Karpas-422 (cell line): ENCODE measurements at regions not wholly inside any gene's neighbourhood (a gene's known extent, or its start where the extent isn't known, plus 50 kb on each side); places are given as distances from the start of the nearest gene placed in this dataset.

Experiments
- DNase-seq: peaks from one replicate; pipeline ENCODE4 v3.0.0-alpha.2; 2015
- H2AFZ ChIP-seq: fragments of 200-600 bp; sonication (generic); 2 replicates; pipeline ENCODE4 v1.6.1; 2014; ENCODE audit warnings: antibody characterized with exemption, low read length, mixed read lengths
- H3K27ac ChIP-seq: fragments of 200-600 bp; sonication (generic); 2 replicates; pipeline ENCODE4 v1.5.1; 2014; ENCODE audit warnings: mild to moderate bottlenecking, low read length, moderate library complexity
- H3K27me3 ChIP-seq: fragments of 200-600 bp; sonication (generic); 2 replicates; pipeline ENCODE4 v1.6.1; 2014; ENCODE audit warnings: low read length, mixed read lengths
- H3K36me3 ChIP-seq: fragments of 200-600 bp; sonication (generic); 2 replicates; pipeline ENCODE4 v1.6.1; 2014; ENCODE audit warnings: low read length, mixed read lengths; ENCODE audit not compliant: insufficient read depth
- H3K4me1 ChIP-seq: fragments of 200-600 bp; sonication (generic); 2 replicates; pipeline ENCODE4 v1.6.1; 2014; ENCODE audit warnings: mild to moderate bottlenecking, low read length, mixed read lengths
- H3K4me2 ChIP-seq: fragments of 200-600 bp; sonication (generic); 2 replicates; pipeline ENCODE4 v1.6.1; 2014; ENCODE audit warnings: low read length, low read depth, mild to moderate bottlenecking; ENCODE audit not compliant: poor library complexity, severe bottlenecking
- H3K4me3 ChIP-seq: fragments of 200-600 bp; sonication (generic); 2 replicates; pipeline ENCODE4 v1.5.1; 2014; ENCODE audit warnings: mild to moderate bottlenecking, antibody characterized with exemption, low read length, mixed read lengths
- H3K79me2 ChIP-seq: fragments of 200-600 bp; sonication (generic); 2 replicates; pipeline ENCODE4 v1.6.1; 2014; ENCODE audit warnings: mild to moderate bottlenecking, low read length, mixed read lengths
- H3K9ac ChIP-seq: fragments of 200-600 bp; sonication (generic); 2 replicates; pipeline ENCODE4 v1.6.0; 2014; ENCODE audit warnings: low read length
- H3K9me2 ChIP-seq: fragments of 200-600 bp; sonication (generic), shearing (Covaris generic); replicated peaks from 2 replicates; pipeline ENCODE4 v1.6.0; 2014; ENCODE audit warnings: mild to moderate bottlenecking, low read length, moderate library complexity; ENCODE audit not compliant: insufficient read depth
- H3K9me3 ChIP-seq: fragments of 300-700, 200-600 bp; sonication (generic); 2 replicates; pipeline ENCODE4 v1.6.1; 2014; ENCODE audit warnings: low read length, mixed read lengths
- H4K20me1 ChIP-seq: fragments of 200-600 bp; sonication (generic); 2 replicates; pipeline ENCODE4 v1.6.1; 2014; ENCODE audit warnings: mild to moderate bottlenecking, antibody characterized with exemption, low read length, low read depth; ENCODE audit not compliant: insufficient read depth

DNA sequence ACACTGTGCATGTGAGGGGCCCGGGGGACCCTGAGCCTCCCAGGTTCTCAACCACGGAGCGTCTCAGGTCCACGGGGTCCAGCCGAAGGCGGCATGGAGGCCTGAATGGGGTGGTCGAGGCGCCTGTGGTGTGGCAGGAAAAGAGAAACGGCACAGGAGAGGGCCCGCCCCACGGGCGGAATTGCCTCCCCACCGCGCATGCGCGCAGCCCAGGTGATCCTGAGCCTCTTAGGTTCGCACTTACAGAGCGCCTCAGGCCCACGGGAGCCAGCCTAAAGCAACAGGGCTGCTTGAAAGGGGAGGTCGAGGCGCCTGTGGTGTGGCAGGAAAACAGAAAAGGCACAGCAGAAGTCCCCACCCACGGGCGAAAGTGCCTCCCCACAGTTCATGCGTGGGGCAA, 311.0 kb downstream of the ALG10 start:
- no peak overlapping the region for H2AFZ ChIP-seq
- no peak overlapping the region for H3K4me3 ChIP-seq
- H3K36me3 ChIP-seq = no peaks in the 10 kb centered on the region
- no peak overlapping the region for H3K9ac ChIP-seq
- H3K79me2 ChIP-seq = no peaks in the 10 kb centered on the region
- no peaks in the 10 kb centered on the region for H4K20me1 ChIP-seq
- peaks cover 14% of the 10 kb centered on the region; the same call in 1 of the 2 replicates for H3K9me3 ChIP-seq
- no peaks in the 10 kb centered on the region for H3K27me3 ChIP-seq
- H3K4me1 ChIP-seq = no peaks in the 10 kb centered on the region
- H3K9me2 ChIP-seq = no peaks in the 10 kb centered on the region
- no peak overlapping the region for H3K4me2 ChIP-seq
- H3K27ac ChIP-seq = no peak overlapping the region
- DNase-seq = no peak

DNA sequence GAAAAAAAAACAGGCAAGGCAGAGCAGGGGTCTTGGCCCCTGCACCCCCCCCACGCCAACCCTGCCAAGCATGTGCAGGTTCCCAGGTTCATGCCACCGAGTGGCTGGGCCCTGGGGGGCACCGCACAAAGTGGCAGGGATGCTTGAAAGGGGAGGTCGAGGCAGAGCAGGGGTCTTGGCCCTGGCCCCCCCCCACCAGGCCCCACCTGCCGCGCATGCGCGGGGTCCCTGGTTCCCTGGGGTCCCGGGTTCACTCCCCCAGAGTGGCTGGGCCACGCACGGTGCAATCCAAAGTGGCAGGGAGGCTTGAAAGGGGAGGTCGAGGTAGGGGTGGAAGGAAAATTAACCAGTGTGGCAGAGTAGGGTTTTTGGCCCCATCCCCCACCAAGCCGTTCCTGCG, 312.2 kb downstream of the ALG10 start:
- no peaks in the 10 kb centered on the region for H4K20me1 ChIP-seq
- no peak overlapping the region for H3K27ac ChIP-seq
- H3K9ac ChIP-seq = no peak overlapping the region
- no peaks in the 10 kb centered on the region for H3K79me2 ChIP-seq
- DNase-seq = no peak
- H3K4me3 ChIP-seq = no peak overlapping the region
- no peaks in the 10 kb centered on the region for H3K27me3 ChIP-seq
- H3K9me3 ChIP-seq = peaks cover 14% of the 10 kb centered on the region; the same call in 1 of the 2 replicates
- H2AFZ ChIP-seq = no peak overlapping the region
- no peaks in the 10 kb centered on the region for H3K36me3 ChIP-seq
- H3K4me2 ChIP-seq = no peak overlapping the region
- H3K4me1 ChIP-seq = no peaks in the 10 kb centered on the region
- no peaks in the 10 kb centered on the region for H3K9me2 ChIP-seq

DNA sequence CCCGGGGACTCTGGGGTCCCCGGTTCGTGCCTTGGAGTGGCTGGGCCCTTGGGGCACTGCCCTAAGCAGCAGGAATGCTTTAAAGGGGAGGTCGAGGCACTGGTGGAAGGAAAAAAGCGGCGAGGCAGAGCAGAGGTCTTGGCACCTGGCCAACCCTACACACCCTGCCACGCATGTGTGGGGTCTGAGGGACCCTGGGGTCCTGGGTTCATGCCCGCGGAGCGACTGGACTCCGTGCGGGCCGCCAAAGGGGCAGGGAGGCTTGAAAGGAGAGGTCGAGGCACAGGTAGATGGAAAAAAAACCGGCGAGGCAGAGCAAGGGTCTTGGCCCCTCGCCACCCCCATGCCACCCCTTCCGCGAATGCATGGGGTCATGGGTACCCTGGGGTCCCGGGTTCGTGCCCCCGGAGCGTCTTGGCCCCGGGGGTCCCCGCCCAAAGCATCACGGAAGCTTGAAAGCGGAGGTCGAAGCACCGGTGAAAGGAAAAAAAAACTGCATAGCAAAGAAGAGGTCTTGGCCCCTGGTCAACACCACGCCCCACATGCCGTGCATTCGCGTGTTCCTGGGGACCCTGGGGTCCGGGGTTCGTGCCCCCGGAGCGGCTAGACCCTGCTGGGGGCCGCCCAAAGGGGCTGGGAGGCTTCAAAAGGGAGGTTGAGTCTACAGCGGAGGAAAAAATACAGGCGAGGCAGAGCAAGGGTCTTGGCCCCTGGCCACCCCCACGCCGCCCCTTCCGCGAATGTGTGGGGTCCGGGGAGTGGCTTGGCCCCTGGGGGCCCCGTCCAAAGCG, 312.9 kb downstream of the ALG10 start:
- no peaks in the 10 kb centered on the region for H4K20me1 ChIP-seq
- H3K4me1 ChIP-seq = no peaks in the 10 kb centered on the region
- H3K27ac ChIP-seq = no peak overlapping the region
- no peak overlapping the region for H3K4me2 ChIP-seq
- no peaks in the 10 kb centered on the region for H3K9me2 ChIP-seq
- no peaks in the 10 kb centered on the region for H3K27me3 ChIP-seq
- no peak overlapping the region for H3K4me3 ChIP-seq
- no peak for DNase-seq
- peaks cover 14% of the 10 kb centered on the region; the same call in 1 of the 2 replicates for H3K9me3 ChIP-seq
- no peak overlapping the region for H2AFZ ChIP-seq
- H3K9ac ChIP-seq = no peak overlapping the region
- H3K79me2 ChIP-seq = no peaks in the 10 kb centered on the region
- H3K36me3 ChIP-seq = no peaks in the 10 kb centered on the region

DNA sequence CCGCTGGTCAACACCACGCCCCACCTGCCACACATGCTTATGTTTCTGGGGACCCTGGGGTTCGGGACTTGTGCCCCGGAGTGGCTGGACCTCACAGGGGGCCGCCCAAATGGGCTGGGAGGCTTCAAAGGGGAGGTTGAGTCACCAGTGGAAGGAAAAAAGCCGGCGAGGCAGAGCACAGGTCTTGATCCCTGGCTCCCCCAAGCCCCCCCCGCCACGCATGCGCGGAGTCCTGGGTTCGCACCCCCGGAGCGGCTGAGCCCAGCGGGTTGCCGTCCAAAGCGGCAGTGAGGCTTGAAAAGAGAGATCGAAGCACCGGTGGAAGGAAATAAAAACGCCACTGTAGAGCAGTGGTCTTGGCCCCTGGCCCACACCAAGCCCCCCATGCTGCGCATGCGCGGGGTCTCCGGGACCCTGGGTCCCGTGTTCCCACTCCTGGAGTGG, 313.5 kb downstream of the ALG10 start:
- H3K36me3 ChIP-seq = no peaks in the 10 kb centered on the region
- H2AFZ ChIP-seq = no peak overlapping the region
- H3K4me1 ChIP-seq = no peaks in the 10 kb centered on the region
- H4K20me1 ChIP-seq = no peaks in the 10 kb centered on the region
- H3K4me2 ChIP-seq = no peak overlapping the region
- H3K9me2 ChIP-seq = no peaks in the 10 kb centered on the region
- H3K27me3 ChIP-seq = no peaks in the 10 kb centered on the region
- no peak overlapping the region for H3K9ac ChIP-seq
- no peak for DNase-seq
- H3K27ac ChIP-seq = no peak overlapping the region
- no peak overlapping the region for H3K4me3 ChIP-seq
- H3K79me2 ChIP-seq = no peaks in the 10 kb centered on the region
- H3K9me3 ChIP-seq = peaks cover 14% of the 10 kb centered on the region; the same call in 1 of the 2 replicates

DNA sequence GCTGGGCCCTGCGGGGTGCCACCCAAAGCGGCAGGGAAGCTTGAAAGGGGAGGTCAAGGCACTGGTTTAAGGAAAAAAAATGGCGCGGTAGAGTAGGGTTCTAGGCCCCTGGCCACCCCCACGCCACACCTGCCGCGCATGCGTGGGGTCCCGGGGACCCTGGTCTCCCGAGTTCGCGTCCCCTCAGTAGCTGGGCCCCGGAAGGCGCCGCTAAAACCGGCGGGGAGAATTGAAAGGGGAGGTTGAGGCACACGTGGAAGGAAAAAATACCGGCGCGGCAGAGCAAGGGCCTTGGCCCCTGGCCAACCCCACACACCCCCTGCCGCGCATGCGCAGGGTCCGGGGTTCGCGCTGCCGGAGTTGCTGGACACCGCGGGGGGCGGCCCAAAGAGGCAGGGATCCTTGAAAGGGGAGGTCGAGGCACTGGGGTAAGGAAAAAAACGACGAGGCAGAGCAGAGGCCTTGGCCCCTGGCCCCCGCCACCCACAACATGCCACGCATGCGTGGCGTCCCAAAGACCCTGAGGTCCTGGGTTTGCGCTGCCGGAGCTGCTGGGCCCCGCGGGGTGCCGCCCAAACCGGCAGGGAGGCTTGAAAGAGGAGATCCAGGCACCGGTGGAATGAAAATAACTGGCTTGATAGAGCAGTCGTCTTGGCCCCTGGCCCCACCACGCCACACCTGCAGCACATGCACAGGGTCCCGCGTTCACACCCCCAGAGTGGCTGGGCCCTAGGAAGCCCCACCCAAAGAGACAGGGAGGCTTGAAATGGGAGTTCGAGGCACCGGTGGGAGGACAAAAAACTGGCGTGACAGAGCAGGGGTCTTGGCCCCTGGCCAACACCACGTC, 314.5 kb downstream of the ALG10 start:
- Histone ChIP-seq H3K4me1 (no peaks in the 10 kb centered on the region), H4K20me1 (no peaks in the 10 kb centered on the region), H3K79me2 (no peaks in the 10 kb centered on the region), H2AFZ (no peak overlapping the region), H3K36me3 (no peaks in the 10 kb centered on the region), H3K27ac (no peak overlapping the region), H3K9ac (no peak overlapping the region), H3K9me3 (peaks cover 10% of the 10 kb centered on the region; the same call in 1 of the 2 replicates), H3K4me3 (no peak overlapping the region), H3K27me3 (no peaks in the 10 kb centered on the region), H3K4me2 (no peak overlapping the region), H3K9me2 (no peaks in the 10 kb centered on the region)
- DNase-seq = no peak

- H2AFZ ChIP-seq = no peak overlapping the region
- no peak overlapping the region for H3K9ac ChIP-seq
- no peaks in the 10 kb centered on the region for H3K79me2 ChIP-seq
- H3K9me2 ChIP-seq = no peaks in the 10 kb centered on the region
- DNase-seq = no peak
- no peaks in the 10 kb centered on the region for H4K20me1 ChIP-seq
- H3K27ac ChIP-seq = no peak overlapping the region
- H3K9me3 ChIP-seq = peaks cover 13% of the 10 kb centered on the region; the same call in 1 of the 2 replicates
- no peaks in the 10 kb centered on the region for H3K4me1 ChIP-seq
- no peak overlapping the region for H3K4me2 ChIP-seq
- H3K27me3 ChIP-seq = no peaks in the 10 kb centered on the region
- no peaks in the 10 kb centered on the region for H3K36me3 ChIP-seq
- H3K4me3 ChIP-seq = no peak overlapping the region
These were observed 316.5 kb downstream of the ALG10 start for GRCh38 chr12:34338751-34339150.

GRCh38 chr12:34339922-34340321, 317.6 kb downstream of the ALG10 start:
- Histone ChIP-seq H3K36me3 (no peaks in the 10 kb centered on the region), H3K9me2 (no peaks in the 10 kb centered on the region), H3K27me3 (no peaks in the 10 kb centered on the region), H3K9ac (no peak overlapping the region), H3K4me2 (no peak overlapping the region), H3K4me1 (no peaks in the 10 kb centered on the region), H3K79me2 (no peaks in the 10 kb centered on the region), H3K27ac (no peak overlapping the region), H2AFZ (no peak overlapping the region), H4K20me1 (no peaks in the 10 kb centered on the region), H3K4me3 (no peak overlapping the region), H3K9me3 (peaks cover 13% of the 10 kb centered on the region; the same call in 1 of the 2 replicates)
- DNase-seq = no peak
